Neural cell (in vitro differentiated cells): ENCODE measurements at regions not wholly inside any gene's neighbourhood (a gene's known extent, or its start where the extent isn't known, plus 50 kb on each side); places are given as distances from the start of the nearest gene placed in this dataset.

ENCODE experiments used
- EP300 ChIP-seq: fragments of 450-650 bp; conservative IDR thresholded peaks from 2 replicates; pipeline ENCODE4 v1.6.1; 2014; ENCODE audit warnings: antibody characterized with exemption, mild to moderate bottlenecking, moderate library complexity; ENCODE audit not compliant: poor library complexity, severe bottlenecking
- POLR2AphosphoS5 ChIP-seq: IDR thresholded peaks from 2 replicates; pipeline ENCODE4 v1.6.1; 2012
- RAD21 ChIP-seq: fragments of 450-650 bp; conservative IDR thresholded peaks from 2 replicates; pipeline ENCODE4 v1.6.1; 2014; ENCODE audit warnings: antibody characterized with exemption, mild to moderate bottlenecking, moderate library complexity
- TF ChIP-seq, protein P1 (sequence below): fragments of 450-650 bp; IDR thresholded peaks from 2 replicates; pipeline ENCODE4 v1.5.1; 2014; ENCODE audit warnings: antibody characterized with exemption, mild to moderate bottlenecking, moderate library complexity; ENCODE audit not compliant: poor library complexity, severe bottlenecking

DNA sequence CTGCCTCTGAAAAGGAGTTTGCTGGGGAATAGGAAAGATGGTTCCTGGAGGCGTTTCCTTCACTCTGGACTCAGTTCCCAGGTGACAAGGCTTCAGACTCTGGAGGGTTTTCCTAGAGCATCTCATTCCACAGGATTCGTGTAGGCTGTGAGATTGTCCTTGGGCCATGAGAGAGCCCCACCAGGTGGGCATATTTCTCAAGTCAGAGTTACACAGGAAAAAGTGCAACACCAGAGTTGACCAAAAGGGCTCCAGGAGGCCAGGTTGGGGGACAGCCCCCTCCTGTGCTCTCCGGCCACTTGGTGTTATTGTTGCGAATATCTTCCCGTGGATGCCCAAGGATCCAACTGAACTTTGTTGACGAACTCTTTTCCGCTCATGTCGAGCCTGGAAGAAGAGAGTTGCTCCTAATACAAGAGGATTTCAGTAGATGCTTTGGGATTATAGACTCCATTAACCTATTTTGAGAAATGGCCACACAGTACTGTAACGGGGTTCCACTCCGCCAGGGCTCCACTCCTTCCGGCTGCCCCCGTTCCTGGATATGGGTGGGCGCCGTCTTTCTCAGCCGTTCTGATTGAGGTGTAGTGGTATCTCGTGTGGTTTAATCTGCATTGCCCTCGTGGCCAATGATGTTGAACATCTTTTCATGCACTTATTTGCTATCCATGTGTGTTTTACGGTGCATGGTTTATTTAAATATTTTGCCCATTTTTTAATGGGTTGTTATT lies 580.3 kb downstream of the BRD1 start:
- TF ChIP-seq EP300: no peak
- TF ChIP-seq, protein P1, sequence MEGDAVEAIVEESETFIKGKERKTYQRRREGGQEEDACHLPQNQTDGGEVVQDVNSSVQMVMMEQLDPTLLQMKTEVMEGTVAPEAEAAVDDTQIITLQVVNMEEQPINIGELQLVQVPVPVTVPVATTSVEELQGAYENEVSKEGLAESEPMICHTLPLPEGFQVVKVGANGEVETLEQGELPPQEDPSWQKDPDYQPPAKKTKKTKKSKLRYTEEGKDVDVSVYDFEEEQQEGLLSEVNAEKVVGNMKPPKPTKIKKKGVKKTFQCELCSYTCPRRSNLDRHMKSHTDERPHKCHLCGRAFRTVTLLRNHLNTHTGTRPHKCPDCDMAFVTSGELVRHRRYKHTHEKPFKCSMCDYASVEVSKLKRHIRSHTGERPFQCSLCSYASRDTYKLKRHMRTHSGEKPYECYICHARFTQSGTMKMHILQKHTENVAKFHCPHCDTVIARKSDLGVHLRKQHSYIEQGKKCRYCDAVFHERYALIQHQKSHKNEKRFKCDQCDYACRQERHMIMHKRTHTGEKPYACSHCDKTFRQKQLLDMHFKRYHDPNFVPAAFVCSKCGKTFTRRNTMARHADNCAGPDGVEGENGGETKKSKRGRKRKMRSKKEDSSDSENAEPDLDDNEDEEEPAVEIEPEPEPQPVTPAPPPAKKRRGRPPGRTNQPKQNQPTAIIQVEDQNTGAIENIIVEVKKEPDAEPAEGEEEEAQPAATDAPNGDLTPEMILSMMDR: no peak
- TF ChIP-seq RAD21: no peak
- TF ChIP-seq POLR2AphosphoS5: no peak
